GM12875 (cell line): ENCODE measurements at regions not wholly inside any gene's neighbourhood (a gene's known extent, or its start where the extent isn't known, plus 50 kb on each side); places are given as distances from the start of the nearest gene placed in this dataset.

Experiments
- H3K4me3 ChIP-seq: one replicate; pipeline ENCODE4 v1.5.1; 2011; ENCODE audit warnings: low read depth, low read length, control low read depth
- CTCF ChIP-seq: IDR thresholded peaks from 2 replicates; pipeline ENCODE4 v1.5.1; 2011; ENCODE audit warnings: low read depth, mild to moderate bottlenecking, control low read depth, inconsistent platforms, low read length, moderate library complexity, borderline replicate concordance; ENCODE audit not compliant: insufficient read depth

- TF ChIP-seq CTCF = no peak
- H3K4me3 ChIP-seq = no peak overlapping the region
Measured at GRCh38 chr5:124878583-124879342, 132.3 kb upstream of the ZNF608 start.

DNA sequence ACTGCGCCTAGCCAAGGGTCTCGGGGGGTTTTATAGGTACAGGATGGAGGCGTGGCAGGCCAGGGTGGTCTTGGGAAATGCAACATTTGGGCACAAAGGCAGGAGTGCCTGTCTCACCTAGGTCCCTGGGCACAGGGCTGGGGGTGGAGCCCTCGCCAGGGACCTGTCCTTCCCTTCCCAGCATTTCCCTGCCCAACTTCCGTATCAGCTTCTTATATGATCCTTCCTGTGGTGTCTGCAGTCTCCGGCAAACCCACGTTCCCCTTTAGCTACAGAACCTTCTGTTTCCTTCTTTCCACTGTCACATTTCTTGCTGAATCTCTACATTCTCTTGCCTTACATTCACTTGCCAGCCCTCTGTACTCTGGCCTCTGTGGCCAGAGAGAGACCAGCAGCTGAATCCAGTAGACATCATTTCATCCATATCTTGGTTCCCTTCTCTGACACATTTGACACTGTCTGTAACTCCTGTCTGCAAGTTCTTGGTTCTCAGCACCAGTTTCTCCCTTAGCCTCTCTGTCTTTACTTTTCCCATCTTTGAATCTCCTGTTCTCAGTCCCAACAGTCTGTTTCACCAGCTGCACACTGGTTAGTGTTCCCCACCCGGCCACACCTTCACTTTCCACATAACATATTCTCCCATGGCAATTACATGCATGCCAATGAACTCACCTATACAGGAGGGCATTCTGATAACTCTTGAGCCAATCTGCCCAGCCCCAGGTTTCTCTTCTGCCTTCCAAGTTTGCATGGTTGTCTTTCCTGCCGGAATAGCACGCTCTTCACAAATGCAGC lies 134.7 kb upstream of the ZNF608 start:
- H3K4me3 ChIP-seq = no peak overlapping the region
- TF ChIP-seq CTCF = no peak

- no peak for TF ChIP-seq CTCF
- H3K4me3 ChIP-seq = no peak overlapping the region
Measured at GRCh38 chr5:124883681-124884080, 137.2 kb upstream of the ZNF608 start.

DNA sequence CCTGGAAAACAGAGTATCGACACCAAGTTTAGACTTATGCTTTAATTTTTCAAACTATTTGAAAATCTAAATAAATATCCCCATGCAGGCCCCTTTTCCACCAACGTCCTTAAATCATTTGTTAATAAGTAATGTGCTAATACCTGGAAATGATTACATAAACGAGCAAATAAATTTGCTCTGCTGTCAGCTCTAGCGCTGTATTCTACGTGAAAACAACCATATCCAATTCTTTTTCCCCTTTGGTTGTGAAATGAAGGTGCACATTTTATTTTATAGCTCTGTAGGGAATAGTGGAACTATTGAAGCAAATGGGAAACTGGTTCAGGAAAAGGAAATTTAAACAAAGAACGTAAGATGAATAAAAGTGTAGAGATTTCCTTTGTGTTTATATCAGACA lies 137.7 kb upstream of the ZNF608 start:
- H3K4me3 ChIP-seq = no peak overlapping the region
- no peak for TF ChIP-seq CTCF

GRCh38 chr5:124885490-124885889 lies 139.1 kb upstream of the ZNF608 start:
- TF ChIP-seq CTCF = no peak
- H3K4me3 ChIP-seq = no peak overlapping the region

- no peak overlapping the region for H3K4me3 ChIP-seq
- no peak for TF ChIP-seq CTCF
Measured at GRCh38 chr5:124887223-124887622, 140.8 kb upstream of the ZNF608 start.

- TF ChIP-seq CTCF = no peak
- H3K4me3 ChIP-seq = no peak overlapping the region
Measured at GRCh38 chr5:124888050-124888506, 141.6 kb upstream of the ZNF608 start.
